GM21717 (cell line): ENCODE measurements at regions not wholly inside any gene's neighbourhood (a gene's known extent, or its start where the extent isn't known, plus 50 kb on each side); places are given as distances from the start of the nearest gene placed in this dataset.
A peak's percentile ranks its signal among the peaks of the same experiment; 100 is the strongest.

Experiments used
- ATAC-seq: cut with Tn5 transposase; IDR thresholded peaks from one replicate; pipeline ENCODE4 v1.9.1; 2021; ENCODE audit warnings: mild to moderate bottlenecking, moderate library complexity; ENCODE audit not compliant: unreplicated experiment

- ATAC-seq, result no peak
These were observed 252.8 kb upstream of the PMFBP1 start for GRCh38 chr16:72424757-72425156.

DNA sequence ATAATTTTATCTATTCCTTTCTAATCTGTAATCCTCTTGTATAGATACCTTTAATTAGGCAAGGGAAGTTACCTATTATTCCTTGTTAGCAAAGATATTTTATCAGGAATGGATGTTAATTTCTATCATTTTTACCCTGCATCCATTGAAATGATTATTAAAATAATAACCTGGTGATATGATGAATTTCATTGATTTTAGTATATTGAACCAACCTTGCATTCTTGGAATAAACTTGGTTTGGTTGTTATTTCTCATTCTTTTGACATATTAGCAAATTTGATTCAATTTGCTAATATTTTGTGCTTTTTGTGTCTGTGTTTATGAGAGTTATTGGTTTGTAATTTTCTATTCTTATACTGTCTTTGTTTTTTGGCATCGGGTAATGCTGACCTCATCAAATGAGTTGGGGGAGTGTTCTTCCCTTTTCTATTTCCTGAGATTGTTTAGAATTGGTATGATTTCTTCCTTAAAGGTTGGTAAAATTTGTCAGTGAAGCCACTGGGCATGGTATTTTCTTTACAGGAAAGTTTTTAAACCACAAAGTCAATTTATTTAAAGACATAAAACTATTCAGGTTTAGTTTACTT, 250.4 kb upstream of the PMFBP1 start:
- ATAC-seq, result no peak

DNA sequence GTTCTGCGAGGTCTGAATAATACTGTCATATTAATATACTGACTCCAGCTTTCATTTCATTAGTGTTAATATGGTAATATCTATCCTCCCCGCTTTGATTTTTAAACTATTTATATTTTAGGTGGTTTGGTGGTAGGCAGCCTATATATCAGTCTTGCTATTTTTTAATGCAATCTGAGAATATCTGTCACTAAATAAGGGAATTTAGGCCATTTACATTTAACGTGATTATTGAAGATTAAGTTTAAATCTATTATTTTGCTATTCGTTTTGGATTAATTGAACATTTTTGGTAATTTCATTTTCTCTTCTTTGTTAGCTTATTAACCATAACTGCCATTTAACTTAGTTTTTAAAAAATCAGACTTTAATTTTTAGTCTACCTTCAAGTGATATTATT, 247.7 kb upstream of the PMFBP1 start:
- no peak for ATAC-seq

GRCh38 chr16:72415379-72415778, 243.4 kb upstream of the PMFBP1 start:
- no peak for ATAC-seq

DNA sequence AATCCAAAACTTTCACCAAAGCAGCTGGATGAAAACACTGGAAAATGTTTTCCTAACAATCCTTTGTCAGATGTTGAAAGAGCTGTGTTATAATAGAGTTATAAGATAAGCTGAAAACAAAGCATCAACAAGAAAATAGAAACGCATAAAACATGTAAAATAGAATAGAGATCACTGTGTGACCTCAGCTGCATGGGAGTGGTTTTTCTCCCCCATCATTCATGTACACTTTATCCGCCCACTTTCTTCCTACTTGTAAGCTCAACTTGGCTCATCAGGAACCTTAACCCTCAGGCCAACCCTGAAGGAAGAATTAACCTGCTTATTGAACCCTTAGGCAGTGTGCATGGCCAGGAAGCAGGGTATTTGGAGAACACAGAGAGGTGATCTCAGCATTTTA, 238.5 kb upstream of the PMFBP1 start:
- no peak for ATAC-seq

DNA sequence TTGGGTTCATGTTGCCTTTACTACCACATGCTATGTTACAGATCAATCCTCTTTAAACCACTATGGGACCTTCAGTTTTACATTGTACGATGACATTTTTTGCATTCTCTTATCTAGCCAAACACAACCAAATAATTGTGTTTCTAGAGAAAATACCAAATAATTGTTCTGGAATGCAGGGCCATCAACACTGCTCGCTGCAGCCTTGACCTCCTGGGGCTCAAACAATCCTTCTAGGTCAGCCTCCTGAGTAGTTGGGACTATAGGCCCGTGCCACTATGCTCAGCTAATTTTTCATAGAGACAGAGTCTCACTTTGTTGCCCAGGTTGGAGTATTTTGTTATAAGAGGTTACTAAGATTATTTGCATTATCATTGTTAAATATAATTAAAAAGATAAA, 237.5 kb upstream of the PMFBP1 start:
- ATAC-seq, result no peak

GRCh38 chr16:72406390-72406789, 234.4 kb upstream of the PMFBP1 start:
- no peak for ATAC-seq

DNA sequence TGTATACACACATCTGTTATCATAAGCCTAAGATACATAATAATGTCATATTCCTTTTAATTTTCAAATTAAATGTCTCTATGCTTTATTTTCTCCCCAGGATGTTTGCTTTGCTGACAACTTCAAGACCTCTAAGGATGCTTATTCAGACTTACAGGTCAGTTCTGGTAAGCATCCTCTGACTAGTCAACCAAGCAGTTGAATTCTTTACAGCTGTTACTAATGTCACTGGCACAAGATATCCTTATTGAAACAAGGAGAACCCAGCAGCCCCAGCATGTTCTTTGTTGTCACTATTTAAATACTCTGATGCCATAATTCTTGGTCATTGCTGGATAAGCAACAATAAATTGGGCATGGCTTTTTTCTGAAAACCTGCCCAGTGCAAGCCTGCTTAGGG, 232.3 kb upstream of the PMFBP1 start:
- no peak for ATAC-seq

DNA sequence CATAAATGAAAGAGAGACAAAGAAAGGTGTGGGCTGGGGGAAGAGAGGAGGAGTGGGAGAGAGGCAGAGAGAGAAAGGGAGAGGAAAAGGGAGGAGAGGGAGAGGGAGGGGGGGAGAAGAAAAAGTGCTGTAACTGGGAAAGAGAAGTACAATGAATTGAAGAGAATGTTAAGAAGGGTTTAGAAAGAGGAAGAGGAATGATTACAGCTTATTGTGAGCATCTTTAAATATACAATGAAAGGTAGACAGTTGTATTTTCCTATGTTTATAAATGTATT, 229.1 kb upstream of the PMFBP1 start:
- no peak for ATAC-seq

- ATAC-seq, result peak; percentile 50
These were observed 228.5 kb upstream of the PMFBP1 start for GRCh38 chr16:72400257-72401083.

- ATAC-seq, result no peak
These were observed 227.9 kb upstream of the PMFBP1 start for GRCh38 chr16:72399811-72400210.

GRCh38 chr16:72397876-72398275, 225.9 kb upstream of the PMFBP1 start:
- no peak for ATAC-seq

DNA sequence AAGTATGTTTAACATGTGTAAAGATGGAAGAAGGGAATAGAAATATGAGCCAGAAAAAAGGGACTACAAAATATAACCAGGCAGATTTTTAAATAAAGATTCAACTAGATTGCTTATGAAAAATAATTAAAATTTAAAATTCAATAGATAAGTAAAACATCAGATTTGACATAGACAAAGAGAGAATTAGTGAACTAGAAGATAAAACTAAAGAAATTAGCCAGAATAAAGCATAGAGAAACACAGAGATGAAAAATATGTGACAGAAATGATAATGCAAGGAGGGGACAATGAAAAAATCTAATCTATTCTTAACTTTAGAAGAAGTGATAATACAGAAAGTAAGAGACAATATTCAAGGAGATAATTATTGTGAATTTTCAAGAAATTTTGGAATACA, 222.6 kb upstream of the PMFBP1 start:
- no peak for ATAC-seq

DNA sequence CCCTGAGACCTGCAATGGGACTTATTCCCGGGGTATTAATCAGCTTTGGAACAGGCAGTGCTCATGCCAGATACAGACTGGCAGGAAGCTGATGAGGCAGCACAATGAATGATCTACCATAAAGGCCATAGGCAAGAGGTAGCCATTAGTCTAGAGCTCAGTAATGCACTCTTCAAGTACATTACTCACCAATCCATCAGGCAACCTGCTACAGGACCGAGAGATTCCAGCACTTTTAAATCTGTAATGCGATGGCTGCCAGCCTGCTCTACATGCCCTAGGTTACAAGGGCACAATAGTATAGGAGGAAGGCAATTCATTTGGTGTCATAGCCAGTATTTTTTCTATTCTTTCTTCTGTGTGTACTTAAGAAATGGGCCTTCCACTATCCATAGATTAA, 217.8 kb upstream of the PMFBP1 start:
- ATAC-seq, result no peak

GRCh38 chr16:72388007-72388406, 216.1 kb upstream of the PMFBP1 start:
- ATAC-seq, result no peak

DNA sequence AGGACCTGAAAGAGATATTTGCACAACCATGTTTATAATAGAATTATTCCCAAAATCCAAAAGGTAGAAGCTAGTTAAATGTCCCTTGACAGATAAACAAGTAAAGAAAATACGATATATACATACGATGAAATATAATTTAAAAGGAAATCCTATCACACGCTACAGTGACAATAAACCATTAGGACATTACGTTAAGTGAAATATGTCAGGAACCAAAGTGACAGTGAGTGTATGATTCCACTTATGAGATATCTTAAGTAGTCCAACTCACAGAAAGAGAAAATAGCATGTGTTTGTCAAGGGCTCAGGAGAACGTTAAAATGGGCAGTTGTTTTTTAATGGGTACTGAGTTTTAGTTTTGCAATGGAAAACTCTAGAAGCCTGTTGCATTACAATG, 212.7 kb upstream of the PMFBP1 start:
- ATAC-seq, result no peak

GRCh38 chr16:72380283-72380682, 208.3 kb upstream of the PMFBP1 start:
- ATAC-seq, result no peak

DNA sequence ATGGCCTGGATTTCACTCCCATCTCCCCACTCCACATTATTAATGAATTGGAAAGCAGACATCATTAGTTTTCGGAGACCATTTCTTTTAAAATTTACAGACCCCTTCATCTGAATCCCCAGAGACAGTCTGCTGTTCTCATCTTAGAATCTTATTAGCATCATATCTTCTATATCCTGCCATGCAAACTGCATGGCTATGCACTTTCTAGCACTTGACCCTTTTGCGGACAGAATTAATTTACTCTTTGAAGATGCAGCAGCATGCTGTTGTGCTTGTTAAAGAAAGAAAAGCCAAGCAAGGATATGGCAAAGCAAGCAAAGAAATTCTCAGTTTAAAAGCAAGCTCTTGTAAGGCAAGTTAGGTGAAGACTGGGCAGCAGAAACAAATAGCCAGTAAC, 201.2 kb upstream of the PMFBP1 start:
- no peak for ATAC-seq

DNA sequence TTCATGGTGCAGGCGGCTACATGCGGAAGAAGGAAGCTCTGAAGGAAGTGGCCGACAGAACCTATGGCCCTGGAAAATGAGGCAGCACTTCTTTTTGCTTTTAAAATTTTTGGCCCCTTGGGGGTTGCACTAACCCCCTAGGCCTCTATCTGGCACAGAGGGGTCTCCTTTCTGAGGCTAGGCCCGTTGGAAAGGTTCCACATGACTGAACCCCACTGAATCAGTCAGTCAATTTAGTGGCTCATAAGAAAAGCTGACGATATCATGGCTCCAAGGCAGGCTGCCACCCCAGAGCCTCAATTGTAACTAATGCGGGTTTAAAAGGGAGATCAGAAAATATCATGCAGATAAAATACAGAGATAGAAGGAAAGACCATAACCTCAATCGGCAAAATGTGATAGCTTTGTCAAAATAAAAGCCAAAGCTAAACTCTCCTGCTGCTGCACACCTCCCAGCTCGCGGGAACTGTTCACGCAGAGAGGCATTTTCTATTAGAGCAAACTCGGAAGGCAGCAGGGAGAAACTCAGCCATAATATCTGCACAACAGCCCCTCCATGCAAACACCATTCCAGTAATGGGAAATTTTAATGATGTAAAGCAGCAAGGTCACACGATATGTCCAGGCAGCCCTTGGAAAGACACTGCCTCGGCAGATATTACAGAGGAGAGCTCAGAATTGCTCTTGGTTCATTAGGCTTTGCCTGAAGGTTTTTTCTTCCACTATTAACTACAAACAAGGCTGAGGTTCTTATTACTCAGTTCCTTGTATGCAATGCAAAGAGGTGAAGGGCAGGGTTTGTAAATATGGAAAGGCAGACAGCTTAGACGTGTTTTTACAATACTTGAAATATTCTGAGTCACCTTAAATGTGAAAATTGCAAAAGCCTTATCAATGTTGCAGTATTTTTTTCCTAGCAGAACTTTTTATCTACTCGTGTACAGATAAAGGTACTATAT, 200.4 kb upstream of the PMFBP1 start:
- ATAC-seq, result no peak

GRCh38 chr16:72371307-72372086, 199.5 kb upstream of the PMFBP1 start:
- ATAC-seq, result no peak

DNA sequence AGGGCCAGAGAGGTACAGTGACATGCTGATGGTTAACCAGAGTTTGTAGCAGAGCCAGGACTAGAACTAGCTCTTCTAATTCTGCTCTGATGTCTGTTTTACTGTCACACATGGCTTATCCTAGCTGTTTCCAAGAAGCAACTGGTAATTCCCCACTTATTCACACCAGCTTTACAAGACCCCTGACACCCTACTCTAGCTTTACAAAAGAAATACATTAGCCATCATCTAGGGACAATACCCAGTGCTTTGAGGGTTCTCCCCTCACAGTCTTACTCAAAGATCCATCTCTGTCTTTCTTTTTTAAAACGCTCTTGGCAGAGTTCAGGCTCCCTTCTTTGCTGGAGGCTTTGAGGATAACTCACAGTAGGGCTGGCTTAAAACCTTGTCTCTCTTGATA, 197.3 kb upstream of the PMFBP1 start:
- ATAC-seq, result no peak
